Spleen (tissue), 11 donors: ENCODE measurements at regions not wholly inside any gene's neighbourhood (a gene's known extent, or its start where the extent isn't known, plus 50 kb on each side); places are given as distances from the start of the nearest gene placed in this dataset.

Experiments used
- DNase-seq: peaks from one replicate; pipeline ENCODE4 v3.0.0-alpha.2; 2020
- H3K27ac ChIP-seq, 8 donors: fragments of 200-600 bp; sonication (generic) in 7 of 8; 1 replicate in 4 of 8; 2 replicates in 4 of 8; pipeline versions ENCODE4 v1.5.0 to v1.8.0; 2016 to 2021; ENCODE audit warnings: inconsistent platforms in 4 of 8, mild to moderate bottlenecking in 4 of 8, moderate library complexity in 1 of 8
- H3K27me3 ChIP-seq, 7 donors: fragments of 200-600 bp; sonication (generic) in 6 of 7; replicated peaks in 1 of 7; 1 replicate in 4 of 7; 2 replicates in 3 of 7; pipeline versions ENCODE4 v1.5.0 to v1.8.0; 2016 to 2021; ENCODE audit warnings: inconsistent platforms in 3 of 7, mild to moderate bottlenecking in 1 of 7
- H3K36me3 ChIP-seq, 6 donors: fragments of 200-600 bp; sonication (generic) in 5 of 6; 1 replicate in 4 of 6; 2 replicates in 2 of 6; pipeline versions ENCODE4 v1.5.0 to v1.8.0; 2016 to 2021; ENCODE audit warnings: inconsistent platforms in 2 of 6
- H3K4me1 ChIP-seq, 6 donors: fragments of 200-600 bp; sonication (generic) in 5 of 6; 1 replicate in 3 of 6; 2 replicates in 3 of 6; pipeline versions ENCODE4 v1.5.0 to v1.8.0; 2016 to 2021; ENCODE audit warnings: inconsistent platforms in 3 of 6
- H3K4me3 ChIP-seq, 8 donors: fragments of 200-600 bp; sonication (generic) in 7 of 8; 1 replicate in 4 of 8; 2 replicates in 4 of 8; pipeline versions ENCODE4 v1.5.0 to v1.8.0; 2016 to 2021; ENCODE audit warnings: inconsistent platforms in 4 of 8, mild to moderate bottlenecking in 4 of 8, moderate library complexity in 2 of 8
- H3K9me3 ChIP-seq, 8 donors: fragments of 200-600 bp; sonication (generic) in 7 of 8; 1 replicate in 4 of 8; 2 replicates in 4 of 8; pipeline versions ENCODE4 v1.5.0 to v1.8.0; 2016 to 2021; ENCODE audit warnings: inconsistent platforms in 4 of 8
- POLR2A ChIP-seq, 3 donors: fragments of 450-650 bp; IDR thresholded peaks; one replicate each; pipeline ENCODE4 v1.5.1; 2017; ENCODE audit warnings: antibody characterized with exemption in 3 of 3, mild to moderate bottlenecking in 1 of 3
- POLR2AphosphoS5 ChIP-seq, 3 donors: sonication (generic); formaldehyde crosslinking; IDR thresholded peaks; one replicate each; pipeline ENCODE4 v1.5.1; 2017; ENCODE audit warnings: antibody characterized with exemption in 3 of 3
- WGBS, 5 donors: extraction: QIAGEN DNeasy Blood & Tissue Kit in 3 of 5; methylation state at CpG; one replicate each; pipeline versions ENCODE4 v1.1.5 to v1.1.7; 2013 to 2018; 5-methylcytosine and 5-hydroxymethylcytosine counted together
- intact Hi-C: fragments of 100-400 bp; cut with DNase I; formaldehyde crosslinking; loops from one replicate; pipeline ENCODE4 v1.15.0; 2023; ENCODE audit warnings: low total_unique reads
- TF ChIP-seq, protein P1 (sequence below), 11 experiments: fragments of 200-600 bp in 7 of 11; fragments of 450-650 bp in 4 of 11; sonication (generic) in 4 of 11; IDR thresholded peaks in 8 of 11; conservative IDR thresholded peaks in 3 of 11; 1 replicate in 7 of 11; 2 replicates in 4 of 11; pipeline versions ENCODE4 v1.4.0 to v1.8.0; 2016 to 2021; ENCODE audit warnings: antibody characterized with exemption in 11 of 11, inconsistent platforms in 4 of 11, mild to moderate bottlenecking in 1 of 11
- donor health status: healthy with polysubstance abuse.
- donor health status: DM: no; HTN: no; CAD: no; lungs with moderate emphysema.
- donor health status: DM: no; HTN: no; CAD: no.
- donor health status: Bipolar disorder and iron deficiency.
- donor health status: healthy.
- donor health status: DM: no; HTN: no; CAD: no.
- donor health status: DM: yes; HTN: yes; CAD: no.

DNA sequence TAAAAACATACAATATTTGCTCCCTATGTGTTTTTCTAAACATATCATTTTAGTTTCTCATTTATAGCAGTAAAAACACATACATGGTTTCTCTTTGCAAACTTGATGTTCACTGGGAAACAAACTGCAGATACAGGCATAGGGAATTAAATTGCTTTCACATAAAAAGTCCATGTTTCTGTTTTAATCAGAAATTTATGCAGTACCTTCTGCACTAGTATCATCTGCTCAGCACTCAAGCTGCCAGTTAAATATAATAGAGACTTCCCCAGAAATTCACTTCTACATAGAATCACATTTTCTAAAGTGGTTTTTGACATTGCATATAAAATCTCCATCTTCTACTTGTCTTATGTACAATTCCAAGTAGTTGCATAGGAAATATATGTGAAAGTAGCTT, 1107.3 kb upstream of the NRXN1 start:
- intact Hi-C loops = no loop called here
- no peaks in the 10 kb centered on the region for H3K36me3 ChIP-seq
- TF ChIP-seq POLR2AphosphoS5 (IDR thresholded peaks at IDR 0.05) = no peak
- TF ChIP-seq POLR2A (IDR thresholded peaks at IDR 0.05) = no peak
- TF ChIP-seq, protein P1, sequence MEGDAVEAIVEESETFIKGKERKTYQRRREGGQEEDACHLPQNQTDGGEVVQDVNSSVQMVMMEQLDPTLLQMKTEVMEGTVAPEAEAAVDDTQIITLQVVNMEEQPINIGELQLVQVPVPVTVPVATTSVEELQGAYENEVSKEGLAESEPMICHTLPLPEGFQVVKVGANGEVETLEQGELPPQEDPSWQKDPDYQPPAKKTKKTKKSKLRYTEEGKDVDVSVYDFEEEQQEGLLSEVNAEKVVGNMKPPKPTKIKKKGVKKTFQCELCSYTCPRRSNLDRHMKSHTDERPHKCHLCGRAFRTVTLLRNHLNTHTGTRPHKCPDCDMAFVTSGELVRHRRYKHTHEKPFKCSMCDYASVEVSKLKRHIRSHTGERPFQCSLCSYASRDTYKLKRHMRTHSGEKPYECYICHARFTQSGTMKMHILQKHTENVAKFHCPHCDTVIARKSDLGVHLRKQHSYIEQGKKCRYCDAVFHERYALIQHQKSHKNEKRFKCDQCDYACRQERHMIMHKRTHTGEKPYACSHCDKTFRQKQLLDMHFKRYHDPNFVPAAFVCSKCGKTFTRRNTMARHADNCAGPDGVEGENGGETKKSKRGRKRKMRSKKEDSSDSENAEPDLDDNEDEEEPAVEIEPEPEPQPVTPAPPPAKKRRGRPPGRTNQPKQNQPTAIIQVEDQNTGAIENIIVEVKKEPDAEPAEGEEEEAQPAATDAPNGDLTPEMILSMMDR (IDR thresholded peaks at IDR 0.05 in 8 of 11, conservative IDR thresholded peaks at IDR 0.05 in 3 of 11) = no peak
- no peak for DNase-seq
- no peak overlapping the region for H3K27ac ChIP-seq
- H3K4me3 ChIP-seq = no peak overlapping the region
- H3K4me1 ChIP-seq = no peaks in the 10 kb centered on the region
- H3K9me3 ChIP-seq = no peaks in the 10 kb centered on the region
- no peaks in the 10 kb centered on the region for H3K27me3 ChIP-seq

GRCh38 chr2:52135235-52135634, 1103.3 kb upstream of the NRXN1 start:
- Histone ChIP-seq H3K27ac (no peak overlapping the region), H3K27me3 (no peaks in the 10 kb centered on the region), H3K4me3 (no peak overlapping the region), H3K36me3 (no peaks in the 10 kb centered on the region), H3K9me3 (peaks cover 1 to 20% (median 14%) of the 10 kb centered on the region in 8 donors), H3K4me1 (no peaks in the 10 kb centered on the region)
- TF ChIP-seq POLR2A (IDR thresholded peaks at IDR 0.05) (no peak), POLR2AphosphoS5 (IDR thresholded peaks at IDR 0.05) (no peak)
- TF ChIP-seq, protein P1 (IDR thresholded peaks at IDR 0.05 in 8 of 11, conservative IDR thresholded peaks at IDR 0.05 in 3 of 11) = no peak
- 63 to 77% (median 70%) methylated on average over 2 of the region's 2 CpGs for whole genome bisulfite sequencing, 5 donors
- DNase-seq = no peak
- intact Hi-C loops = no loop called here

- 57 to 67% (median 67%) methylated on average over 3 of the region's 3 CpGs for WGBS, 5 donors
- intact Hi-C loops = no loop called here
- H3K4me1 ChIP-seq = no peaks in the 10 kb centered on the region
- no peak for TF ChIP-seq POLR2AphosphoS5 (IDR thresholded peaks at IDR 0.05)
- peaks cover 3 to 35% (median 23%) of the 10 kb centered on the region in 8 donors for H3K9me3 ChIP-seq
- H3K36me3 ChIP-seq = no peaks in the 10 kb centered on the region
- no peak overlapping the region for H3K4me3 ChIP-seq
- H3K27me3 ChIP-seq = no peaks in the 10 kb centered on the region
- H3K27ac ChIP-seq = no peak overlapping the region
- no peak for DNase-seq
These were observed 1096.1 kb upstream of the NRXN1 start for GRCh38 chr2:52128081-52128480.

- H3K36me3 ChIP-seq = no peaks in the 10 kb centered on the region
- DNase-seq = no peak
- H3K4me1 ChIP-seq = no peaks in the 10 kb centered on the region
- intact Hi-C loops = no loop called here
- 70 to 83% (median 78%) methylated on average over 1 of the region's 1 CpG for WGBS, 5 donors
- H3K4me3 ChIP-seq = no peak overlapping the region
- TF ChIP-seq, protein P1 (IDR thresholded peaks at IDR 0.05 in 8 of 11, conservative IDR thresholded peaks at IDR 0.05 in 3 of 11) = no peak
- TF ChIP-seq POLR2AphosphoS5 (IDR thresholded peaks at IDR 0.05) = no peak
- no peak for TF ChIP-seq POLR2A (IDR thresholded peaks at IDR 0.05)
- H3K9me3 ChIP-seq = peaks cover 3 to 32% (median 23%) of the 10 kb centered on the region in 8 donors
- H3K27me3 ChIP-seq = no peaks in the 10 kb centered on the region
- no peak overlapping the region for H3K27ac ChIP-seq
These were observed 1095.6 kb upstream of the NRXN1 start for GRCh38 chr2:52127527-52127926.

DNA sequence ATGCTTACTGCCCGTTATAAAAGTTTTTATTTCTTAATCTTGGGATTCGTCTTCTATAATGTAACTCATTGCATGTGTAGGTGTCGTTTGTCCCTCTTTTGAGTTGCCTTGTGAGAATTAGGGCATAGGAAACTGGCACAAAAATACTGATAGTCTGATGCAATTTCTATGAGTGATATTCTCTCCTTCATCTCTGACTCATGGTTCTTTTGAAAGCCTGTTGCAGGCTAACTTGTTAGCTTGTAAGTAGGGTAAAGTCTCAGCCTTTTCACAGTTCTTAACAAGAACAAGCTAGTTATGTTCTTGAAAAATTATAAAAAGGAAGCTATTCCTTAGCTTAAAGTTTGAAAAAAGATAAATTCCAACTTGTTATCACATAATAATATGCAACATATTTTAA, 1085.4 kb upstream of the NRXN1 start:
- Histone ChIP-seq H3K36me3 (no peaks in the 10 kb centered on the region), H3K27me3 (no peaks in the 10 kb centered on the region), H3K4me3 (no peak overlapping the region), H3K9me3 (peaks cover 0 to 4% (median under 1%) of the 10 kb centered on the region in 8 donors), H3K27ac (no peak overlapping the region), H3K4me1 (no peaks in the 10 kb centered on the region)
- WGBS, 5 donors = 71 to 88% (median 85%) methylated on average over 3 of the region's 3 CpGs
- TF ChIP-seq POLR2AphosphoS5 (IDR thresholded peaks at IDR 0.05) = no peak
- no peak for TF ChIP-seq POLR2A (IDR thresholded peaks at IDR 0.05)
- TF ChIP-seq, protein P1 (IDR thresholded peaks at IDR 0.05 in 8 of 11, conservative IDR thresholded peaks at IDR 0.05 in 3 of 11) = no peak
- DNase-seq = no peak
- intact Hi-C loops = no loop called here
